Colonic mucosa (tissue), 4 donors: ENCODE measurements at regions not wholly inside any gene's neighbourhood (a gene's known extent, or its start where the extent isn't known, plus 50 kb on each side); places are given as distances from the start of the nearest gene placed in this dataset.

Source experiments
- DNase-seq: peaks from one replicate; pipeline ENCODE4 v3.0.0-alpha.2; 2020
- H3K27ac ChIP-seq: fragments of 200-600 bp; one replicate; pipeline ENCODE4 v1.8.0; 2021
- H3K27me3 ChIP-seq: fragments of 200-600 bp; one replicate; pipeline ENCODE4 v1.8.0; 2021
- H3K36me3 ChIP-seq: fragments of 200-600 bp; one replicate; pipeline ENCODE4 v1.8.0; 2021
- H3K4me1 ChIP-seq: fragments of 200-600 bp; one replicate; pipeline ENCODE4 v1.8.0; 2021; ENCODE audit warnings: mild to moderate bottlenecking
- H3K4me3 ChIP-seq: fragments of 200-600 bp; one replicate; pipeline ENCODE4 v1.8.0; 2021
- H3K9ac ChIP-seq, 2 donors: one replicate each; pipeline ENCODE4 v1.7.0; 2013; ENCODE audit warnings: control low read depth in 2 of 2, low read depth in 2 of 2, low read length in 2 of 2
- H3K9me3 ChIP-seq: fragments of 200-600 bp; one replicate; pipeline ENCODE4 v1.8.0; 2021
- CTCF ChIP-seq: fragments of 200-600 bp; IDR thresholded peaks from one replicate; pipeline ENCODE4 v1.8.0; 2022; ENCODE audit warnings: antibody characterized with exemption, mild to moderate bottlenecking
- intact Hi-C: fragments of 100-400 bp; cut with DNase I; formaldehyde crosslinking; loops from one replicate; pipeline ENCODE4 v1.14.1; 2022
- donor health status: healthy.
- donor health status: DM: no; HTN: no; CAD: no.
- donor health status: DM: no; HTN: no; CAD: no.

- Histone ChIP-seq H3K9me3 (no peaks in the 10 kb centered on the region), H3K9ac (no peak overlapping the region), H3K4me3 (no peak overlapping the region), H3K27me3 (no peaks in the 10 kb centered on the region), H3K4me1 (no peaks in the 10 kb centered on the region), H3K27ac (no peak overlapping the region), H3K36me3 (no peaks in the 10 kb centered on the region)
- no peak for TF ChIP-seq CTCF
- no peak for DNase-seq
- intact Hi-C loops, result loop anchor here (5.0 to 10.0 kb wide), 2 partner anchors 247 to 1020 kb away; no protein-coding TSS in a partner anchor
Measured at GRCh38 chr2:126774761-126775160, 118.8 kb downstream of the GYPC start.

- intact Hi-C loops, result loop anchor here (5.0 to 10.0 kb wide), 2 partner anchors 248 to 1021 kb away; no protein-coding TSS in a partner anchor
Measured at GRCh38 chr2:126775300-126775985, 119.5 kb downstream of the GYPC start.

GRCh38 chr2:126776255-126776654 lies 120.3 kb downstream of the GYPC start:
- DNase-seq, result no peak
- Histone ChIP-seq H3K27me3 (no peaks in the 10 kb centered on the region), H3K9me3 (no peaks in the 10 kb centered on the region), H3K9ac (no peak overlapping the region), H3K4me1 (no peaks in the 10 kb centered on the region), H3K27ac (no peak overlapping the region), H3K36me3 (no peaks in the 10 kb centered on the region), H3K4me3 (peak overlapping the region; percentile 53)
- TF ChIP-seq CTCF, result no peak
- intact Hi-C loops, result loop anchor here (5.0 to 10.0 kb wide), 2 partner anchors 249 to 1021 kb away; no protein-coding TSS in a partner anchor

More at GRCh38 chr2:126775300-126775985, 119.5 kb downstream of the GYPC start:
- H3K9me3 ChIP-seq, result no peaks in the 10 kb centered on the region
- no peak overlapping the region for H3K9ac ChIP-seq
- DNase-seq, result no peak
- no peak overlapping the region for H3K4me3 ChIP-seq
- no peak for TF ChIP-seq CTCF
- H3K4me1 ChIP-seq, result no peaks in the 10 kb centered on the region
- no peak overlapping the region for H3K27ac ChIP-seq
- no peaks in the 10 kb centered on the region for H3K27me3 ChIP-seq
- no peaks in the 10 kb centered on the region for H3K36me3 ChIP-seq

GRCh38 chr2:126776692-126777619 lies 121.0 kb downstream of the GYPC start:
- Histone ChIP-seq H3K4me3 (peak overlapping the region; percentile 53), H3K4me1 (no peaks in the 10 kb centered on the region), H3K27ac (no peak overlapping the region), H3K27me3 (no peaks in the 10 kb centered on the region), H3K36me3 (no peaks in the 10 kb centered on the region), H3K9me3 (no peaks in the 10 kb centered on the region), H3K9ac (peak overlapping the region in 1 of 2 donors; percentile 76)
- peak; percentile 79 for DNase-seq
- peak; percentile 94 for TF ChIP-seq CTCF
- intact Hi-C loops, result loop anchor here (5.0 to 10.0 kb wide), 2 partner anchors 250 to 1022 kb away; no protein-coding TSS in a partner anchor

GRCh38 chr2:126777620-126777978 lies 121.1 kb upstream of the TEX51 start:
- no peak for DNase-seq
- Histone ChIP-seq H3K36me3 (no peaks in the 10 kb centered on the region), H3K9me3 (no peaks in the 10 kb centered on the region), H3K27me3 (no peaks in the 10 kb centered on the region), H3K4me1 (no peaks in the 10 kb centered on the region), H3K9ac (no peak overlapping the region), H3K4me3 (peak overlapping the region; percentile 53), H3K27ac (no peak overlapping the region)
- intact Hi-C loops, result loop anchor here (5.0 to 10.0 kb wide), 2 partner anchors 250 to 1023 kb away; no protein-coding TSS in a partner anchor
- TF ChIP-seq CTCF, result no peak
